GM12878 (cell line): ENCODE measurements at regions not wholly inside any gene's neighbourhood (a gene's known extent, or its start where the extent isn't known, plus 50 kb on each side); places are given as distances from the start of the nearest gene placed in this dataset.

Source experiments
- ATAC-seq: fragments of 200-7000 bp; cut with Tn5 transposase; 3 replicates; pipeline ENCODE4 v1.9.1; 2020; ENCODE audit warnings: mild to moderate bottlenecking, moderate library complexity
- BruUV-seq: library from RNA; stranded (reverse); fragments of 400-500 nt; replicated peaks from 2 replicates; lab custom pipeline; 2021; lab: Mats Ljungman, UMichigan
- CTCF ChIA-PET: fragments of 300-600 bp; sonication (Branson Sonifier 250); formaldehyde crosslinking; extraction: SDS; loops from one replicate; lab custom pipeline; 2021; ENCODE audit warnings: inconsistent platforms; lab: Yijun Ruan, JAX
- POLR2A ChIA-PET: fragments of 350-600 bp; formaldehyde crosslinking; extraction: SDS; loops from one replicate; lab custom pipeline; 2021; ENCODE audit warnings: inconsistent platforms; lab: Charles Lee
- RAD21 ChIA-PET: fragments of 300-600 bp; sonication (Branson Sonifier 250); formaldehyde crosslinking; loops from one replicate; lab custom pipeline; 2023; ENCODE audit warnings: antibody characterized with exemption; ENCODE audit not compliant: unreplicated experiment; lab: Charles Lee
- SMC1A ChIA-PET: fragments of 300-600 bp; sonication (Branson Sonifier 250); formaldehyde crosslinking; loops from one replicate; lab custom pipeline; 2023; ENCODE audit not compliant: unreplicated experiment, uncharacterized antibody; lab: Charles Lee
- DNase-seq: peaks from one replicate; pipeline ENCODE4 v3.0.0-alpha.2; 2011; ENCODE audit warnings: low read depth, low spot score
- FAIRE-seq: peaks from 3 replicates; lab custom pipeline; 2011; peaks lifted over from hg19 to GRCh38; lab: Jason Lieb, UNC
- H2AFZ ChIP-seq: 2 replicates; pipeline ENCODE4 v1.6.0; 2011; ENCODE audit warnings: low read depth, low read length, control low read depth; ENCODE audit not compliant: control insufficient read depth
- H3K27ac ChIP-seq: 2 replicates; pipeline ENCODE4 v1.5.1; 2011; ENCODE audit warnings: control low read depth; ENCODE audit not compliant: control insufficient read depth, insufficient read depth
- H3K27me3 ChIP-seq, 2 experiments: replicated peaks in 1 of 2; 2 replicates each; pipeline versions ENCODE4 v1.6.0 to v1.6.1; 2011; ENCODE audit warnings: low read length in 1 of 2; ENCODE audit not compliant: control insufficient read depth in 2 of 2, insufficient read depth in 2 of 2
- H3K36me3 ChIP-seq, 2 experiments: 2 replicates each; pipeline ENCODE4 v1.5.1; 2011; ENCODE audit warnings: low read length in 1 of 2; ENCODE audit not compliant: control insufficient read depth in 2 of 2, insufficient read depth in 2 of 2
- H3K4me1 ChIP-seq: 2 replicates; pipeline ENCODE4 v1.6.1; 2011; ENCODE audit warnings: mild to moderate bottlenecking, low read length, moderate library complexity, mixed read lengths; ENCODE audit not compliant: control insufficient read depth, insufficient read depth
- H3K4me2 ChIP-seq: 2 replicates; pipeline ENCODE4 v1.6.0; 2011; ENCODE audit warnings: control low read depth; ENCODE audit not compliant: control insufficient read depth, insufficient read depth
- H3K4me3 ChIP-seq: fragments of 200-600 bp; sonication (generic); 2 replicates; pipeline ENCODE4 v1.5.1; 2016
- H3K79me2 ChIP-seq: 2 replicates; pipeline ENCODE4 v1.6.0; 2011; ENCODE audit warnings: low read length; ENCODE audit not compliant: control insufficient read depth, insufficient read depth
- H3K9ac ChIP-seq: 2 replicates; pipeline ENCODE4 v1.8.0; 2011; ENCODE audit warnings: low read length, control low read depth, mixed read lengths; ENCODE audit not compliant: control insufficient read depth, insufficient read depth
- H3K9me3 ChIP-seq: replicated peaks from 3 replicates; pipeline ENCODE4 v1.5.1; 2011; ENCODE audit warnings: mild to moderate bottlenecking, low read length; ENCODE audit not compliant: control insufficient read depth, insufficient read depth
- H4K20me1 ChIP-seq: 2 replicates; pipeline ENCODE4 v1.6.0; 2011; ENCODE audit not compliant: control insufficient read depth, insufficient read depth
- ASH2L ChIP-seq: fragments of 300-600, 200-600 bp; sonication (generic); IDR thresholded peaks from 2 replicates; pipeline ENCODE4 v1.6.1; 2017; ENCODE audit warnings: low read depth, mild to moderate bottlenecking, borderline replicate concordance
- CBX3 ChIP-seq: fragments of 200-600 bp; sonication (generic); IDR thresholded peaks from 2 replicates; pipeline ENCODE4 v1.6.1; 2016; ENCODE audit warnings: low read depth, borderline replicate concordance
- ELK1 ChIP-seq: IDR thresholded peaks from 2 replicates; pipeline ENCODE4 v1.6.1; 2012; ENCODE audit warnings: low read depth, low read length, improper control_type of control experiment
- FOXK2 ChIP-seq: fragments of 450-650 bp; IDR thresholded peaks from 2 replicates; pipeline ENCODE4 v1.6.1; 2017; ENCODE audit warnings: mild to moderate bottlenecking, moderate library complexity
- HCFC1 ChIP-seq: fragments of 150-350 bp; IDR thresholded peaks from 2 replicates; pipeline ENCODE4 v1.6.1; 2014; ENCODE audit warnings: low read length
- NFYA ChIP-seq: IDR thresholded peaks from 2 replicates; pipeline ENCODE4 v1.6.1; 2011; ENCODE audit warnings: low read depth, mild to moderate bottlenecking, low read length, improper control_type of control experiment, borderline replicate concordance
- RBBP5 ChIP-seq: fragments of 200-600 bp; sonication (generic); conservative IDR thresholded peaks from 2 replicates; pipeline ENCODE4 v1.6.1; 2016
- RELA ChIP-seq: fragments of 450-650 bp; IDR thresholded peaks from 2 replicates; pipeline ENCODE4 v1.8.0; 2014; ENCODE audit warnings: borderline replicate concordance; ENCODE audit not compliant: partially characterized antibody
- TCF3 ChIP-seq: IDR thresholded peaks from 2 replicates; pipeline ENCODE4 v1.6.1; 2012; ENCODE audit warnings: low read depth, mild to moderate bottlenecking, low read length, borderline replicate concordance; ENCODE audit not compliant: insufficient read depth
- WGBS: methylation state at CpG from one replicate; pipeline ENCODE4 v1.1.6; 2016; ENCODE audit warnings: low lambda C conversion rate; ENCODE audit not compliant: insufficient replicate concordance, insufficient coverage; ENCODE audit errors: missing lambda C conversion rate; 5-methylcytosine and 5-hydroxymethylcytosine counted together
- in situ Hi-C: fragments of 300-500 bp; cut with MboI; formaldehyde crosslinking; loops from 9 replicates; pipeline ENCODE4 v1.14.3; 2018; ENCODE audit warnings: mixed read lengths
- intact Hi-C: fragments of 100-400 bp; cut with micrococcal nuclease; formaldehyde crosslinking; loops from one replicate; pipeline ENCODE4 v1.14.2; 2022; ENCODE audit not compliant: unreplicated experiment

- H4K20me1 ChIP-seq, result no peaks in the 10 kb centered on the region
- ChIA-PET POLR2A (no interaction called here), RAD21 (interaction anchor here (0.6 kb wide), 1 partner anchor 47 kb away, joined by 3 read pairs; no protein-coding TSS in a partner anchor)
- intact Hi-C loops, result no loop called here
- DNase-seq, result no peak
- H3K36me3 ChIP-seq, result no peaks in the 10 kb centered on the region
- H3K9me3 ChIP-seq, result no peaks in the 10 kb centered on the region
- FAIRE-seq, result no peak
- TF ChIP-seq CBX3 (no peak), HCFC1 (no peak), ASH2L (no peak), RELA (no peak), RBBP5 (no peak), ELK1 (no peak), TCF3 (no peak), FOXK2 (no peak), NFYA (no peak)
- TF ChIP-seq, all 136 proteins: peak for 0
- Histone ChIP-seq H3K4me3 (no peak overlapping the region), H3K4me2 (no peak overlapping the region), H3K27ac (no peak overlapping the region), H3K27me3 (no peaks in the 10 kb centered on the region), H2AFZ (no peak overlapping the region), H3K4me1 (no peaks in the 10 kb centered on the region), H3K9ac (no peak overlapping the region), H3K79me2 (no peaks in the 10 kb centered on the region)
- in situ Hi-C loops, result no loop called here
- CTCF ChIA-PET, result no interaction called here
- 0% methylated on average over 2 of the region's 2 CpGs for WGBS
- BruUV-seq, result no TSS peak
- SMC1A ChIA-PET, result interaction anchor here (1.1 kb wide), 1 partner anchor 59 kb away, joined by 3 read pairs; no protein-coding TSS in a partner anchor
- no peak for ATAC-seq
These were observed 974.0 kb upstream of the CDH10 start for GRCh38 chr5:25618821-25619220.
